ENCODE measurements at regions not wholly inside any gene's neighbourhood (a gene's known extent, or its start where the extent isn't known, plus 50 kb on each side); places are given as distances from the start of the nearest gene placed in this dataset.

GRCh38 chr1:60299581-60299980 is 226.0 kb upstream of the C1orf87 start:
- no peaks in the 10 kb centered on the region for H3K9me2 ChIP-seq (ENCODE audit: insufficient read depth, low read length)
- H4K20me1 ChIP-seq (ENCODE audit: insufficient read depth, low read length): no peaks in the 10 kb centered on the region
- no peaks in the 10 kb centered on the region for H3K36me3 ChIP-seq (ENCODE audit: insufficient read depth, low read length)
- no peaks in the 10 kb centered on the region for H3K9me3 ChIP-seq (ENCODE audit: low read length)
- TF ChIP-seq CTCF (conservative IDR thresholded peaks at IDR 0.05; ENCODE audit: low read length) (no peak), EZH2phosphoT487 (IDR thresholded peaks at IDR 0.05; ENCODE audit: borderline replicate concordance, low read depth, low read length) (no peak)
- no peak overlapping the region for H3K27ac ChIP-seq (ENCODE audit: low read depth, low read length, poor library complexity, severe bottlenecking)
- H3K4me2 ChIP-seq (ENCODE audit: low read length): no peak overlapping the region
- POLR2A ChIA-PET: interaction anchor here (0.6 kb wide), 2 partner anchors 238 to 1224 kb away, joined by 3 to 4 read pairs; no protein-coding TSS in a partner anchor
- BruUV-seq (replicated peaks): no TSS peak
- CTCF ChIA-PET (ENCODE audit: unreplicated experiment): no interaction called here
- no peak for DNase-seq (ENCODE audit: low spot score)
- intact Hi-C loops (cut with micrococcal nuclease; ENCODE audit: unreplicated experiment): no loop called here
- no peak overlapping the region for H3K4me3 ChIP-seq (ENCODE audit: low read depth, low read length, poor library complexity, severe bottlenecking)
- H3K79me2 ChIP-seq (ENCODE audit: insufficient read depth, low read depth, low read length): no peaks in the 10 kb centered on the region
- H3K4me1 ChIP-seq (ENCODE audit: insufficient read depth, low read length, poor library complexity, severe bottlenecking): no peaks in the 10 kb centered on the region
- H2AFZ ChIP-seq (ENCODE audit: low read length): no peak overlapping the region

- no peaks in the 10 kb centered on the region for H3K9me2 ChIP-seq (ENCODE audit: insufficient read depth, low read length)
- no peak for TF ChIP-seq EZH2phosphoT487 (IDR thresholded peaks at IDR 0.05; ENCODE audit: borderline replicate concordance, low read depth, low read length)
- no peak for TF ChIP-seq CTCF (conservative IDR thresholded peaks at IDR 0.05; ENCODE audit: low read length)
- ChIA-PET CTCF (ENCODE audit: unreplicated experiment) (no interaction called here), POLR2A (no interaction called here)
- H3K9me3 ChIP-seq (ENCODE audit: low read length): no peaks in the 10 kb centered on the region
- H3K36me3 ChIP-seq (ENCODE audit: insufficient read depth, low read length): no peaks in the 10 kb centered on the region
- H4K20me1 ChIP-seq (ENCODE audit: insufficient read depth, low read length): no peaks in the 10 kb centered on the region
- H2AFZ ChIP-seq (ENCODE audit: low read length): no peak overlapping the region
- no peaks in the 10 kb centered on the region for H3K4me1 ChIP-seq (ENCODE audit: insufficient read depth, low read length, poor library complexity, severe bottlenecking)
- no peak overlapping the region for H3K4me3 ChIP-seq (ENCODE audit: low read depth, low read length, poor library complexity, severe bottlenecking)
- BruUV-seq (replicated peaks): no TSS peak
- no peaks in the 10 kb centered on the region for H3K79me2 ChIP-seq (ENCODE audit: insufficient read depth, low read depth, low read length)
- intact Hi-C loops (cut with micrococcal nuclease; ENCODE audit: unreplicated experiment): no loop called here
- H3K27ac ChIP-seq (ENCODE audit: low read depth, low read length, poor library complexity, severe bottlenecking): no peak overlapping the region
- DNase-seq (ENCODE audit: low spot score): no peak
- no peak overlapping the region for H3K4me2 ChIP-seq (ENCODE audit: low read length)
These were observed 224.7 kb upstream of the C1orf87 start for GRCh38 chr1:60298290-60298689.

- Histone ChIP-seq H3K4me1 (ENCODE audit: insufficient read depth, low read length, poor library complexity, severe bottlenecking) (no peaks in the 10 kb centered on the region), H3K9me2 (ENCODE audit: insufficient read depth, low read length) (no peaks in the 10 kb centered on the region), H3K4me2 (ENCODE audit: low read length) (no peak overlapping the region), H3K36me3 (ENCODE audit: insufficient read depth, low read length) (no peaks in the 10 kb centered on the region), H3K79me2 (ENCODE audit: insufficient read depth, low read depth, low read length) (no peaks in the 10 kb centered on the region), H4K20me1 (ENCODE audit: insufficient read depth, low read length) (no peaks in the 10 kb centered on the region), H3K27ac (ENCODE audit: low read depth, low read length, poor library complexity, severe bottlenecking) (no peak overlapping the region), H3K4me3 (ENCODE audit: low read depth, low read length, poor library complexity, severe bottlenecking) (no peak overlapping the region), H3K9me3 (ENCODE audit: low read length) (no peaks in the 10 kb centered on the region), H2AFZ (ENCODE audit: low read length) (no peak overlapping the region)
- ChIA-PET POLR2A (interaction anchor here (0.8 kb wide), 1 partner anchor 286 kb away, joined by 3 read pairs; no protein-coding TSS in a partner anchor), CTCF (ENCODE audit: unreplicated experiment) (no interaction called here)
- no peak for DNase-seq (ENCODE audit: low spot score)
- no TSS peak for BruUV-seq (replicated peaks)
- TF ChIP-seq EZH2phosphoT487 (IDR thresholded peaks at IDR 0.05; ENCODE audit: borderline replicate concordance, low read depth, low read length): no peak
- TF ChIP-seq CTCF (conservative IDR thresholded peaks at IDR 0.05; ENCODE audit: low read length): no peak
- intact Hi-C loops (cut with micrococcal nuclease; ENCODE audit: unreplicated experiment): no loop called here
These were observed 223.2 kb upstream of the C1orf87 start for GRCh38 chr1:60296794-60297193.

All from OCI-LY7 (cell line).